ENCODE measurements at regions not wholly inside any gene's neighbourhood (a gene's known extent, or its start where the extent isn't known, plus 50 kb on each side); places are given as distances from the start of the nearest gene placed in this dataset.

GRCh38 chr15:101579631-101580163 is 72.5 kb downstream of the TM2D3 start:
- no peaks in the 10 kb centered on the region for H3K36me3 ChIP-seq
- H3K4me1 ChIP-seq, result no peaks in the 10 kb centered on the region
- H3K27ac ChIP-seq, result no peak overlapping the region
- Mint-ChIP-seq H3K4me1 (no peaks in the 10 kb centered on the region), H3K27me3 (ENCODE audit: insufficient read depth, low read depth) (peaks cover 9% of the 10 kb centered on the region), H3K4me3 (no peak overlapping the region), H3K9me3 (peaks cover 16% of the 10 kb centered on the region), H3K36me3 (no peaks in the 10 kb centered on the region), H3K27ac (no peak overlapping the region)
- no peaks in the 10 kb centered on the region for H3F3A ChIP-seq (ENCODE audit: low read depth)
- H3K4me2 ChIP-seq, result no peak overlapping the region
- H3K79me2 ChIP-seq (ENCODE audit: low read depth), result no peaks in the 10 kb centered on the region
- H3K27me3 ChIP-seq, result no peaks in the 10 kb centered on the region
- no peak overlapping the region for H3K9ac ChIP-seq
- H4K20me1 ChIP-seq (ENCODE audit: low read depth), result no peaks in the 10 kb centered on the region
- TF ChIP-seq EZH2phosphoT487 (IDR thresholded peaks at IDR 0.05) (no peak), EZH2 (IDR thresholded peaks at IDR 0.05) (no peak)
- TF ChIP-seq, protein P1, sequence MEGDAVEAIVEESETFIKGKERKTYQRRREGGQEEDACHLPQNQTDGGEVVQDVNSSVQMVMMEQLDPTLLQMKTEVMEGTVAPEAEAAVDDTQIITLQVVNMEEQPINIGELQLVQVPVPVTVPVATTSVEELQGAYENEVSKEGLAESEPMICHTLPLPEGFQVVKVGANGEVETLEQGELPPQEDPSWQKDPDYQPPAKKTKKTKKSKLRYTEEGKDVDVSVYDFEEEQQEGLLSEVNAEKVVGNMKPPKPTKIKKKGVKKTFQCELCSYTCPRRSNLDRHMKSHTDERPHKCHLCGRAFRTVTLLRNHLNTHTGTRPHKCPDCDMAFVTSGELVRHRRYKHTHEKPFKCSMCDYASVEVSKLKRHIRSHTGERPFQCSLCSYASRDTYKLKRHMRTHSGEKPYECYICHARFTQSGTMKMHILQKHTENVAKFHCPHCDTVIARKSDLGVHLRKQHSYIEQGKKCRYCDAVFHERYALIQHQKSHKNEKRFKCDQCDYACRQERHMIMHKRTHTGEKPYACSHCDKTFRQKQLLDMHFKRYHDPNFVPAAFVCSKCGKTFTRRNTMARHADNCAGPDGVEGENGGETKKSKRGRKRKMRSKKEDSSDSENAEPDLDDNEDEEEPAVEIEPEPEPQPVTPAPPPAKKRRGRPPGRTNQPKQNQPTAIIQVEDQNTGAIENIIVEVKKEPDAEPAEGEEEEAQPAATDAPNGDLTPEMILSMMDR (IDR thresholded peaks at IDR 0.05), result no peak
- no peak for DNase-seq (ENCODE audit: low spot score)
- no peak overlapping the region for H3K4me3 ChIP-seq
- H3K9me3 ChIP-seq (ENCODE audit: low read depth), result no peaks in the 10 kb centered on the region
- no peak overlapping the region for H2AFZ ChIP-seq (replicated peaks)

- Histone ChIP-seq H3K36me3 (no peaks in the 10 kb centered on the region), H3K27ac (no peak overlapping the region), H3K4me2 (no peak overlapping the region), H2AFZ (replicated peaks) (peak overlapping the region; percentile 90), H3F3A (ENCODE audit: low read depth) (no peaks in the 10 kb centered on the region), H3K27me3 (no peaks in the 10 kb centered on the region), H3K9ac (no peak overlapping the region), H3K9me3 (ENCODE audit: low read depth) (no peaks in the 10 kb centered on the region), H4K20me1 (ENCODE audit: low read depth) (no peaks in the 10 kb centered on the region), H3K4me3 (no peak overlapping the region), H3K79me2 (ENCODE audit: low read depth) (no peaks in the 10 kb centered on the region), H3K4me1 (no peaks in the 10 kb centered on the region)
- Mint-ChIP-seq H3K9me3 (peaks cover 9% of the 10 kb centered on the region), H3K27ac (no peak overlapping the region), H3K4me3 (no peak overlapping the region), H3K4me1 (no peaks in the 10 kb centered on the region), H3K36me3 (no peaks in the 10 kb centered on the region), H3K27me3 (ENCODE audit: insufficient read depth, low read depth) (peaks cover 3% of the 10 kb centered on the region)
- peak; percentile 69 for DNase-seq (ENCODE audit: low spot score)
- TF ChIP-seq EZH2phosphoT487 (IDR thresholded peaks at IDR 0.05) (no peak), EZH2 (IDR thresholded peaks at IDR 0.05) (no peak)
- TF ChIP-seq, protein P1 (IDR thresholded peaks at IDR 0.05), result peak; percentile 58
Observed at GRCh38 chr15:101578443-101578894, 73.7 kb downstream of the TM2D3 start.

DNA sequence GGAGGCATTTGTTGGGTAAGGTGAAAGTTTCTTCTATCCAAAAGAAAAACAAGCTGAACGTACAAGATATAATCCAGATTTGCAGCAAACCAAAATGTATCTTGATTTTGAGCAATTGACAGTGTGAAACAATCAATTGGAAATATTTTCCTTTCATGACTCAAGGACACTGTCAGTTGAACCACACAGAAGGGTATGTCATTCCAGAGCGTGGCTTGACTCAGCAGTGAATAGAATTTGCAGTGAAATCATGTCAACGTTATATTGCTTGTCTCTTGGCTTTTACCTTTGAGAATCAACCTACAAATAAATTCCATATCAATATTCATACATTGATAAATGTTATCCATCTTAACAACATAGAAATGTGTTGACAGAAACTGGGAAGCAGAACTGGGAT is 78.2 kb downstream of the TM2D3 start:
- H3F3A ChIP-seq (ENCODE audit: low read depth), result no peaks in the 10 kb centered on the region
- H3K27me3 Mint-ChIP-seq (ENCODE audit: insufficient read depth, low read depth), result peaks cover 5% of the 10 kb centered on the region
- H3K4me3 ChIP-seq, result no peak overlapping the region
- H3K9me3 Mint-ChIP-seq, result peaks cover 4% of the 10 kb centered on the region
- TF ChIP-seq, protein P1 (IDR thresholded peaks at IDR 0.05), result no peak
- TF ChIP-seq EZH2phosphoT487 (IDR thresholded peaks at IDR 0.05) (no peak), EZH2 (IDR thresholded peaks at IDR 0.05) (no peak)
- no peak for DNase-seq (ENCODE audit: low spot score)
- no peaks in the 10 kb centered on the region for H3K79me2 ChIP-seq (ENCODE audit: low read depth)
- H3K4me2 ChIP-seq, result no peak overlapping the region
- H3K27ac Mint-ChIP-seq, result no peak overlapping the region
- no peaks in the 10 kb centered on the region for H3K4me1 Mint-ChIP-seq
- H3K4me1 ChIP-seq, result no peaks in the 10 kb centered on the region
- H3K27me3 ChIP-seq, result no peaks in the 10 kb centered on the region
- no peaks in the 10 kb centered on the region for H3K9me3 ChIP-seq (ENCODE audit: low read depth)
- H4K20me1 ChIP-seq (ENCODE audit: low read depth), result no peaks in the 10 kb centered on the region
- H3K36me3 ChIP-seq, result no peaks in the 10 kb centered on the region
- H3K4me3 Mint-ChIP-seq, result no peak overlapping the region
- H2AFZ ChIP-seq (replicated peaks), result no peak overlapping the region
- no peak overlapping the region for H3K27ac ChIP-seq
- no peak overlapping the region for H3K9ac ChIP-seq
- no peaks in the 10 kb centered on the region for H3K36me3 Mint-ChIP-seq
